H1 (cell line): ENCODE measurements at regions not wholly inside any gene's neighbourhood (a gene's known extent, or its start where the extent isn't known, plus 50 kb on each side); places are given as distances from the start of the nearest gene placed in this dataset.

Experiments used
- POU5F1 ChIP-seq: IDR thresholded peaks from 2 replicates; pipeline ENCODE4 v1.6.1; 2011; ENCODE audit warnings: low read depth, mild to moderate bottlenecking, low read length, moderate library complexity
- SP4 ChIP-seq: IDR thresholded peaks from 2 replicates; pipeline ENCODE4 v1.6.1; 2012; ENCODE audit warnings: low read length, inconsistent platforms
- TF ChIP-seq, protein P1 (sequence below), 3 experiments: IDR thresholded peaks; 1 replicate in 2 of 3; 2 replicates in 1 of 3; pipeline versions ENCODE4 v1.5.1 to v1.6.1; 2011; ENCODE audit warnings: low read length in 3 of 3, mild to moderate bottlenecking in 3 of 3, inconsistent platforms in 2 of 3, low read depth in 1 of 3, moderate library complexity in 1 of 3; ENCODE audit not compliant: insufficient read depth in 1 of 3; ENCODE audit errors: control extremely low read depth in 1 of 3

DNA sequence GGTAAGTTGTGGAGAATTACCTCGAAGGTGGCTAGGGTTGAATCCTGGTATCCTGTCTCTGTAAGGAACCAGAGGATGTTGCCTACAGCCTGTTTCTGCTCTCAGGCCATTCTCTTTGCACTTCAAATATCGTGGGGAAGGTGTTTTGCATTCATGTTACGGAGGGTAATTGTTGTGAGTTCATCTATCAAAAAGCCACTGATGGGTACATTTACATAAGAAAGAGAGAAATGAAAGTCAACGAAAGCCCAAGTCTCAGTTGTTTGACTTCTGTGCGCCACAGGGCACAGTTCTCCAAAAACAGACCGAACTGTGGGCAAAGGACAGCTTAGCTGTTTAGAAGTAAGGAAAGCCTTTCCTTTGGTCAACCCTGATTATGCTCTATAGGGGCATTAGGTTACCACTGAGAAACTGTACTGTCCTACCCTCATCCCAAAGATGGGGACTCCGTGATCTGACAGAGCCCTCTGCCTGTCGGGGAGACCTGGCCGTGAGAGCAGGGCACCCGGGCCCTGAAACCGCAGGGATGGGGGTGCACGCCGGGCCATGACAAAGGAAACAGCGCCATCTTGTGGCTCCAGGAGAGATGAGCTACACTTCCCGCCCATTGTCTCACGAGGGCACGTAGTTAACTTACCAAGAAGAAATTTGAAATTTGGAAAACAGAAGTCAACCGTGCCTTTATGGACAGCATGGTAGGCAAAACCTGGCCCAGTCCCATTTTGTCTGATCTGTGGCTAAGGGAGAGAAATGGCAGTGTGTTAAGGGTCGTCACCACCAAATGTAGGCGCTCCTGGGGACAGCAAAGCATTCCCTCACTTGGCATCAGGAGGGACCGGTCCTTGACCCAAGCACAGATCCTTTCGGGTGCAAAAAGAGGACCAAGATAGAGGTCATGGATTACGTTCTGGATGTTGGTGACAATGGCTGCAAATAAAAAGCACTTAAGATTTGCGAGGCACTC is 74.5 kb upstream of the DYNLRB2 start (continued):
- peak; percentile 73; the same call in 1 of the 2 replicates for TF ChIP-seq POU5F1
- TF ChIP-seq, protein P1, sequence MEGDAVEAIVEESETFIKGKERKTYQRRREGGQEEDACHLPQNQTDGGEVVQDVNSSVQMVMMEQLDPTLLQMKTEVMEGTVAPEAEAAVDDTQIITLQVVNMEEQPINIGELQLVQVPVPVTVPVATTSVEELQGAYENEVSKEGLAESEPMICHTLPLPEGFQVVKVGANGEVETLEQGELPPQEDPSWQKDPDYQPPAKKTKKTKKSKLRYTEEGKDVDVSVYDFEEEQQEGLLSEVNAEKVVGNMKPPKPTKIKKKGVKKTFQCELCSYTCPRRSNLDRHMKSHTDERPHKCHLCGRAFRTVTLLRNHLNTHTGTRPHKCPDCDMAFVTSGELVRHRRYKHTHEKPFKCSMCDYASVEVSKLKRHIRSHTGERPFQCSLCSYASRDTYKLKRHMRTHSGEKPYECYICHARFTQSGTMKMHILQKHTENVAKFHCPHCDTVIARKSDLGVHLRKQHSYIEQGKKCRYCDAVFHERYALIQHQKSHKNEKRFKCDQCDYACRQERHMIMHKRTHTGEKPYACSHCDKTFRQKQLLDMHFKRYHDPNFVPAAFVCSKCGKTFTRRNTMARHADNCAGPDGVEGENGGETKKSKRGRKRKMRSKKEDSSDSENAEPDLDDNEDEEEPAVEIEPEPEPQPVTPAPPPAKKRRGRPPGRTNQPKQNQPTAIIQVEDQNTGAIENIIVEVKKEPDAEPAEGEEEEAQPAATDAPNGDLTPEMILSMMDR (IDR thresholded peaks at IDR 0.05; ENCODE audit: control extremely low read depth in 1 of 3, insufficient read depth in 1 of 3, low read depth in 1 of 3, low read length in 3 of 3) = peak; percentile 78 to 84 (median 80)
- TF ChIP-seq SP4 = 0 out of 2 replicates have a peak, but pooled peaks have one; percentile 30
